Astrocyte of the spinal cord (primary cell): ENCODE measurements at regions not wholly inside any gene's neighbourhood (a gene's known extent, or its start where the extent isn't known, plus 50 kb on each side); places are given as distances from the start of the nearest gene placed in this dataset.
"Not testable (repeated sequence)": the region's sequence is repeated elsewhere in the genome, so short reads cannot be mapped to it uniquely, and the experiment has no call there.

ENCODE experiments used
- DNase-seq: peaks from one replicate; pipeline ENCODE4 v3.0.0; 2011; ENCODE audit warnings: low read depth, low spot score
- H3K4me3 ChIP-seq: 2 replicates; pipeline ENCODE4 v1.5.1; 2011; ENCODE audit warnings: low read depth, mild to moderate bottlenecking, low read length, moderate library complexity
- CTCF ChIP-seq: IDR thresholded peaks from 2 replicates; pipeline ENCODE4 v1.5.1; 2012; ENCODE audit warnings: low read depth, mild to moderate bottlenecking, low read length, inconsistent platforms
- in situ Hi-C: cut with HindIII; loops from 2 replicates; pipeline ENCODE4 v1.10.0; 2017; ENCODE audit warnings: low sequenced_read_pairs

GRCh38 chr2:67579806-67580205 is 182.7 kb downstream of the ETAA1 start:
- H3K4me3 ChIP-seq = no peak overlapping the region
- no peak for TF ChIP-seq CTCF
- no peak for DNase-seq
- in situ Hi-C loops = no loop called here

GRCh38 chr2:67581751-67582150 is 184.6 kb downstream of the ETAA1 start:
- in situ Hi-C loops = no loop called here
- DNase-seq = no peak
- no peak overlapping the region for H3K4me3 ChIP-seq
- TF ChIP-seq CTCF = no peak

GRCh38 chr2:67583185-67583584 is 186.1 kb downstream of the ETAA1 start:
- no peak overlapping the region for H3K4me3 ChIP-seq
- DNase-seq = no peak
- TF ChIP-seq CTCF = no peak
- in situ Hi-C loops = no loop called here

GRCh38 chr2:67585400-67585799 is 188.3 kb downstream of the ETAA1 start:
- in situ Hi-C loops = no loop called here
- no peak for TF ChIP-seq CTCF
- no peak for DNase-seq
- no peak overlapping the region for H3K4me3 ChIP-seq

GRCh38 chr2:67589121-67589520 is 192.0 kb downstream of the ETAA1 start:
- DNase-seq, H3K4me3 ChIP-seq, in situ Hi-C loops: not testable (repeated sequence)

- H3K4me3 ChIP-seq, in situ Hi-C loops, DNase-seq: not testable (repeated sequence)
Observed at GRCh38 chr2:67594522-67594921, 197.4 kb downstream of the ETAA1 start.

- no peak for DNase-seq
- in situ Hi-C loops = no loop called here
- no peak overlapping the region for H3K4me3 ChIP-seq
- TF ChIP-seq CTCF = no peak
Observed at GRCh38 chr2:67596871-67597270, 199.7 kb downstream of the ETAA1 start.

GRCh38 chr2:67599561-67599960 is 202.4 kb downstream of the ETAA1 start:
- no peak for DNase-seq
- no peak overlapping the region for H3K4me3 ChIP-seq
- no peak for TF ChIP-seq CTCF
- in situ Hi-C loops = no loop called here
